Ovary (tissue), 7 donors: ENCODE measurements at regions not wholly inside any gene's neighbourhood (a gene's known extent, or its start where the extent isn't known, plus 50 kb on each side); places are given as distances from the start of the nearest gene placed in this dataset.

ENCODE experiments used
- DNase-seq, 5 donors: peaks; one replicate each; pipeline ENCODE4 v3.0.0-alpha.2; 2019 to 2020
- H3K27ac ChIP-seq, 2 donors: fragments of 200-600 bp; one replicate each; pipeline versions ENCODE4 v1.5.1 to v1.8.0; 2019 to 2022
- H3K27me3 ChIP-seq: fragments of 200-600 bp; one replicate; pipeline ENCODE4 v1.8.0; 2022
- H3K36me3 ChIP-seq: fragments of 200-600 bp; sonication (generic); one replicate; pipeline ENCODE4 v1.5.1; 2019
- H3K4me1 ChIP-seq: one replicate; pipeline ENCODE4 v1.8.1; 2013; ENCODE audit warnings: mild to moderate bottlenecking, moderate library complexity; ENCODE audit not compliant: insufficient read depth
- H3K4me3 ChIP-seq: fragments of 200-600 bp; sonication (generic); one replicate; pipeline ENCODE4 v1.5.1; 2017
- H3K9me3 ChIP-seq, 2 donors: fragments of 200-600 bp in 1 of 2; sonication (generic) in 1 of 2; one replicate each; pipeline versions ENCODE4 v1.5.1 to v1.8.1; 2013 to 2019; ENCODE audit warnings: mild to moderate bottlenecking in 1 of 2, moderate library complexity in 1 of 2
- EP300 ChIP-seq: sonication (generic); formaldehyde crosslinking; IDR thresholded peaks from one replicate; pipeline ENCODE4 v1.6.1; 2017; ENCODE audit warnings: antibody characterized with exemption
- POLR2A ChIP-seq: fragments of 450-650 bp; IDR thresholded peaks from one replicate; pipeline ENCODE4 v1.6.1; 2017; ENCODE audit warnings: antibody characterized with exemption, mild to moderate bottlenecking, moderate library complexity
- WGBS, 3 donors: extraction: QIAGEN DNeasy Blood & Tissue Kit in 1 of 3; methylation state at CpG; one replicate each; pipeline versions ENCODE4 v1.1.5 to v1.1.7; 2013 to 2017; 5-methylcytosine and 5-hydroxymethylcytosine counted together
- intact Hi-C, 4 donors: fragments of 100-400 bp; cut with DNase I; formaldehyde crosslinking; loops; one replicate each; pipeline versions ENCODE4 v1.11.0 to v1.15.1; 2022 to 2023
- TF ChIP-seq, protein P1 (sequence below), 3 donors: fragments of 450-650 bp in 2 of 3; fragments of 200-600 bp in 1 of 3; IDR thresholded peaks; one replicate each; pipeline versions ENCODE4 v1.5.1 to v1.8.0; 2016 to 2022; ENCODE audit warnings: antibody characterized with exemption in 3 of 3, mild to moderate bottlenecking in 1 of 3
- donor health status: DM: no; HTN: no; CAD: no; lungs with moderate emphysema.
- donor health status: DM: no; HTN: no; CAD: no.
- donor health status: Bipolar disorder and iron deficiency.
- donor health status: DM: no; HTN: no; CAD: no.
- donor health status: DM: yes; HTN: yes; CAD: no.

DNA sequence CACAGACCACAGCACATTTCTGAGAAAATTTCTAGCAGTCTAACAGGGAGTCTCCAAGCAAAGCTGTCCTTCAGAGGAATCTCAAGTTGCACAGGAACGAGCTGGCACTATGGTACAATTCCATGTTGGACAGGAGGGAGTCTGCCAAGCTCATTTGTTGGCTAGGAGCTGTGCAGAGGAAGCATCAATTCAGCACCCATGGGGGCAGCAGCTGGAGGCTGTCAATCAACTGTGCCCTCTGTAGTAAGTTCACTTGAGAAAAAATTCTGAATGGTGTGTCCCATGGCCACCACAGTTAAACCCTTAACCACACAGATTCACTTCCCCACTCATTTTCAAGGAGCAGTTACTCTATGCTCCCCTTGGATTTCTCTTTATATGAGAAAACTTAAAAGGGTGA, 298.5 kb upstream of the PPP2R3A start:
- Histone ChIP-seq H3K27ac (no peak overlapping the region), H3K36me3 (no peaks in the 10 kb centered on the region), H3K27me3 (no peaks in the 10 kb centered on the region), H3K4me1 (no peaks in the 10 kb centered on the region), H3K4me3 (no peak overlapping the region), H3K9me3 (no peaks in the 10 kb centered on the region)
- WGBS, 3 donors, result 55 to 69% (median 62%) methylated on average over 1 of the region's 1 CpG
- intact Hi-C loops, result no loop called here
- no peak for DNase-seq
- no peak for TF ChIP-seq POLR2A
- TF ChIP-seq, protein P1, sequence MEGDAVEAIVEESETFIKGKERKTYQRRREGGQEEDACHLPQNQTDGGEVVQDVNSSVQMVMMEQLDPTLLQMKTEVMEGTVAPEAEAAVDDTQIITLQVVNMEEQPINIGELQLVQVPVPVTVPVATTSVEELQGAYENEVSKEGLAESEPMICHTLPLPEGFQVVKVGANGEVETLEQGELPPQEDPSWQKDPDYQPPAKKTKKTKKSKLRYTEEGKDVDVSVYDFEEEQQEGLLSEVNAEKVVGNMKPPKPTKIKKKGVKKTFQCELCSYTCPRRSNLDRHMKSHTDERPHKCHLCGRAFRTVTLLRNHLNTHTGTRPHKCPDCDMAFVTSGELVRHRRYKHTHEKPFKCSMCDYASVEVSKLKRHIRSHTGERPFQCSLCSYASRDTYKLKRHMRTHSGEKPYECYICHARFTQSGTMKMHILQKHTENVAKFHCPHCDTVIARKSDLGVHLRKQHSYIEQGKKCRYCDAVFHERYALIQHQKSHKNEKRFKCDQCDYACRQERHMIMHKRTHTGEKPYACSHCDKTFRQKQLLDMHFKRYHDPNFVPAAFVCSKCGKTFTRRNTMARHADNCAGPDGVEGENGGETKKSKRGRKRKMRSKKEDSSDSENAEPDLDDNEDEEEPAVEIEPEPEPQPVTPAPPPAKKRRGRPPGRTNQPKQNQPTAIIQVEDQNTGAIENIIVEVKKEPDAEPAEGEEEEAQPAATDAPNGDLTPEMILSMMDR (IDR thresholded peaks at IDR 0.05), result no peak
- TF ChIP-seq EP300, result no peak

DNA sequence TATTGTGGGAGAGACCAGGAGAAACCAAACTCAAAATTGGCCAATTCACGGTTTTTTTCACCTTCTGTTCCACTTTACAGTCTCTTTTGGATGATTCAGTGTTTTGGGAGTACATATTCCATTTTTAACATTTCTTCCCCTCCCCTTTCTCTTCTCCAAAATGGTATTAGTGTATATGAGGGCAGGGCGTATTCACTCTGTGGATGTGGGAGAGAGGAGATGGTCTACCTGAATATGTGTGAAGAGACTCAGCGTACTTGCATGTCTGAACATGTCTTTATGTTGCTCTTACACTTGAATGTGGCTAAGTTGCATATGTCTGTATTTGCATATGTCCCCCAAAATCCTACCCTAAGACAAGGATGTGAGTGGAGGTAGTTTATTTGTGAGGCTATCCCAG, 291.0 kb upstream of the PPP2R3A start:
- no peak for DNase-seq
- H3K36me3 ChIP-seq, result no peaks in the 10 kb centered on the region
- no peaks in the 10 kb centered on the region for H3K4me1 ChIP-seq
- no peak overlapping the region for H3K4me3 ChIP-seq
- no peaks in the 10 kb centered on the region for H3K27me3 ChIP-seq
- H3K9me3 ChIP-seq, result no peaks in the 10 kb centered on the region
- intact Hi-C loops, result no loop called here
- TF ChIP-seq, protein P1 (IDR thresholded peaks at IDR 0.05), result no peak
- TF ChIP-seq EP300 (no peak), POLR2A (no peak)
- WGBS, 3 donors, result 81 to 91% (median 87%) methylated on average over 3 of the region's 3 CpGs
- no peak overlapping the region for H3K27ac ChIP-seq

DNA sequence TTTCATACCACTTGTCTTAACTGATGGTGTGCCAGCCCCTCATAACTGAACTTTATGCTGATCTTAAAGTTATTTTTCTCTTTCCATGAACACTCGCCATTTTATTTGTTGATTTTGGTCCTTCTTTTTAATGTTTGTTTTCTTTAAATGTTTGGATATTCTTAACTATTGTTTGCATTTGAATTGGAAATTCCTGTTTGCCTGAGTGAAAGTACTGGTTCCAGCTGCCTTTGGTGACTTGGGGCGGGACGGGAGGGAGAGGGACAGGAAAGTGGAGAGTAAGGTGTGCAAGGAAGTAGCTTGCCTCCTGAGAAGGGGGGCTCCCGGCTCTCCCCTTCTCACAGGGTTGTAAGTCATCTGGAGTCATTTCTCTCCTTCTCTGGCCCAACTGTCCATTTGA, 287.1 kb upstream of the PPP2R3A start:
- intact Hi-C loops, result no loop called here
- H3K4me1 ChIP-seq, result no peaks in the 10 kb centered on the region
- H3K27me3 ChIP-seq, result no peaks in the 10 kb centered on the region
- DNase-seq, result no peak
- 55 to 56% (median 55%) methylated on average over 4 of the region's 4 CpGs for WGBS, 3 donors
- H3K36me3 ChIP-seq, result no peaks in the 10 kb centered on the region
- TF ChIP-seq POLR2A, result no peak
- TF ChIP-seq, protein P1 (IDR thresholded peaks at IDR 0.05), result no peak
- TF ChIP-seq EP300, result no peak
- no peak overlapping the region for H3K27ac ChIP-seq
- H3K4me3 ChIP-seq, result no peak overlapping the region
- H3K9me3 ChIP-seq, result no peaks in the 10 kb centered on the region

DNA sequence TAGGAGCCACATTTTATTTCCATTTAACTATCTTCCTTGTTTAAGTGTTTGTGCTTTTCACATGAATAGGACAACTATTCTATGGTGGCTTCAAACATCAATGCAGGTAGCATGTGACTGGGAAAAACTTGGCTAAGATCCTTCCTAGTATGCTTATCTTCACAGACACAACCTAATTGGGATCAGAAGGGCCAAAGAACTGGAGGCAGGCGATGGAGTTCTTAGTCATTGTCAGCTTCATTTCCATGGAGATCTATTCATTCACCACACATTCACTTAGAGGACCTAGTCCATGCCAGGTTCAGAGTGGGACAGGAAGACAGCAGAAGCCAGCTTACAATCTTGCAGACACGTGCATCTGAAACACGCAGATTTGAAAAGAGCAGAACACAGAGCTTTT, 277.5 kb upstream of the PPP2R3A start:
- no peaks in the 10 kb centered on the region for H3K36me3 ChIP-seq
- 74 to 83% (median 82%) methylated on average over 3 of the region's 3 CpGs for WGBS, 3 donors
- H3K9me3 ChIP-seq, result no peaks in the 10 kb centered on the region
- H3K4me3 ChIP-seq, result no peak overlapping the region
- no peaks in the 10 kb centered on the region for H3K27me3 ChIP-seq
- intact Hi-C loops, result no loop called here
- TF ChIP-seq EP300 (no peak), POLR2A (no peak)
- TF ChIP-seq, protein P1 (IDR thresholded peaks at IDR 0.05), result no peak
- H3K27ac ChIP-seq, result no peak overlapping the region
- H3K4me1 ChIP-seq, result no peaks in the 10 kb centered on the region
- DNase-seq, result no peak

DNA sequence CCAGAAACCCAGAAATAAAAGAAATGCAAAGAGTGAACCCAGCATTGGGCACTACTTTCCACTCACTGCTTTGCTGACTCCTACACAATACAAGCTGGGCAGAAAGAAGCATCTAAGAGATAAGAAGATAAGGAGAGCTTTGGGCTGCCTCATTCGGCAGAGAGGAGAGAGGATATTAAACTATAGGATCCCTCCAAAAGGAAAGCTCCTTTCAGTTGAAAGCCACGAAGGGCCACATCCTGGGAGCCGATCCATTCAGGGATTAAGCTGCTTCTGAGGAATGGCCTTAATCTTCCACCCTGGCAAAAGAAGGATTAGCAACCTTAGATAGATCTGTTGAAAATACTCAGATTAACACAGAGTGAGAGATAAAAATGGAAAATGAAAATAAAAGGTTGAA, 274.9 kb upstream of the PPP2R3A start:
- Histone ChIP-seq H3K36me3 (no peaks in the 10 kb centered on the region), H3K4me1 (no peaks in the 10 kb centered on the region), H3K9me3 (no peaks in the 10 kb centered on the region), H3K4me3 (no peak overlapping the region), H3K27ac (no peak overlapping the region), H3K27me3 (no peaks in the 10 kb centered on the region)
- intact Hi-C loops, result no loop called here
- WGBS, 3 donors, result 61 to 66% (median 63%) methylated on average over 3 of the region's 3 CpGs
- no peak for DNase-seq
- no peak for TF ChIP-seq EP300
- no peak for TF ChIP-seq POLR2A
- TF ChIP-seq, protein P1 (IDR thresholded peaks at IDR 0.05), result no peak
